A673 (cell line): ENCODE measurements at regions not wholly inside any gene's neighbourhood (a gene's known extent, or its start where the extent isn't known, plus 50 kb on each side); places are given as distances from the start of the nearest gene placed in this dataset.

ENCODE experiments used
- EZH2 ChIP-seq: fragments of 200-600 bp; sonication (generic); IDR thresholded peaks from 2 replicates; pipeline ENCODE4 v1.6.1; 2017; ENCODE audit warnings: borderline replicate concordance, low read depth, mild to moderate bottlenecking, mixed read lengths, antibody characterized with exemption, low read length; ENCODE audit not compliant: poor library complexity, severe bottlenecking
- TF ChIP-seq, protein P1 (sequence below): fragments of 300-800, 200-600 bp; sonication (generic); conservative IDR thresholded peaks from 2 replicates; pipeline ENCODE4 v1.5.1; 2017; ENCODE audit warnings: low read depth, mild to moderate bottlenecking, antibody characterized with exemption, low read length, moderate library complexity, mixed read lengths

DNA sequence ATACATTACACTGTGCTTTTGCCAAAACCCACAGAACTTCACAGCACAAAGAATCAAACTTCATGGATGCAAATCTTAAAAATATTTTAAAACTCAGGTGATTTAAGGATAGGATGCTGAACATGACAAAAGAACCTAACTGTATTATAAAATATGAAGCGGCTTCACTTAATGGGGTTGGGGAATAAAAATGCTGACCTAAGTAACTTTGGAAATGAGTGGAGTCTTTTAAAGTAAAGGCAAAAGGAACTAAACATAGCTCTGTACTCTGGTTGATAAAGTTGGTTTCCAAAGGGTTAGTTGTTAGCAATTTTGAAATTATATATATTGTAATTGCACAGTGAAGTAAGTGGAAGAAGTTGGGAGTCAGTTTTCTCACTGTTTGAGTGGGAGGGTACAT, 111.5 kb upstream of the SYT1 start:
- TF ChIP-seq, protein P1, sequence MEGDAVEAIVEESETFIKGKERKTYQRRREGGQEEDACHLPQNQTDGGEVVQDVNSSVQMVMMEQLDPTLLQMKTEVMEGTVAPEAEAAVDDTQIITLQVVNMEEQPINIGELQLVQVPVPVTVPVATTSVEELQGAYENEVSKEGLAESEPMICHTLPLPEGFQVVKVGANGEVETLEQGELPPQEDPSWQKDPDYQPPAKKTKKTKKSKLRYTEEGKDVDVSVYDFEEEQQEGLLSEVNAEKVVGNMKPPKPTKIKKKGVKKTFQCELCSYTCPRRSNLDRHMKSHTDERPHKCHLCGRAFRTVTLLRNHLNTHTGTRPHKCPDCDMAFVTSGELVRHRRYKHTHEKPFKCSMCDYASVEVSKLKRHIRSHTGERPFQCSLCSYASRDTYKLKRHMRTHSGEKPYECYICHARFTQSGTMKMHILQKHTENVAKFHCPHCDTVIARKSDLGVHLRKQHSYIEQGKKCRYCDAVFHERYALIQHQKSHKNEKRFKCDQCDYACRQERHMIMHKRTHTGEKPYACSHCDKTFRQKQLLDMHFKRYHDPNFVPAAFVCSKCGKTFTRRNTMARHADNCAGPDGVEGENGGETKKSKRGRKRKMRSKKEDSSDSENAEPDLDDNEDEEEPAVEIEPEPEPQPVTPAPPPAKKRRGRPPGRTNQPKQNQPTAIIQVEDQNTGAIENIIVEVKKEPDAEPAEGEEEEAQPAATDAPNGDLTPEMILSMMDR = no peak
- no peak for TF ChIP-seq EZH2
